ENCODE measurements at regions not wholly inside any gene's neighbourhood (a gene's known extent, or its start where the extent isn't known, plus 50 kb on each side); places are given as distances from the start of the nearest gene placed in this dataset.

DNA sequence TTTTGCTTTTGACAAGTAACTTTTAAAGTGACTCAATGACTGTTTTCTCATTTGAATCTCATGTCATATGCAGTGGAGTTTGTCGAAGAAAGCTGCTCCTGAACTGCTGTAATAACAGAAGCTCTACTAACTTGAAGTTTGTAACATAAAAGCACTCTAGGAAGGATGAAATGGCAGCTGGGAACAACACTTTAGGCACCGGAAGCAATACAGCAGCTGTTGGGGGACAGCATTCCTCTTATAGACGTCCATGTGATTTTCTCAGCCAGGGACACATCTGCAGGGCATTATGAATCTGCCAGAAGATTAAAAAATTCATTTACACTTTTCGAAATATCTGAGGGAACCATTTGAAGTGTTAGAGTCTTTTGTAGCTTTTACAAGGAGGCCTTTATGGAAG, 1035.8 kb downstream of the ADGRL3 start:
- DNase-seq (ENCODE audit: low read depth): no peak

DNA sequence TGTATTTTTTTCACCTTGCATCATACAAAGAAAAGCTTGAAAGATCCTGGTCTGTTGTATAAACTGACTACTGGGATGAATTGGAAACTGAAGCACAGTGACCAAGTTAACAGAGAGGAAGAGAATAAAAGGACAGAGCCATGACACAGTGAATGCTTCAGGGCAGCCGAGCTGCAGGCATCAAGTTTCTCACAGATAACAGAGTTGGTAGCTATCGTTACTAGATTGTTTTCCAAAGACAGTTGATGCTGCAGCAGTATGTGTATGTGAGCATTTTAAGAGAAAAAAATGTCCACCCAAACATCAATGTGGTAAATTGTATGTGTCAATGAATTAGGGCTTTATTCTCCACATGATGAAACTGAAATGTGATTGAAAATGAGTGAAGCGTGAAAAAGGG, 1032.7 kb downstream of the ADGRL3 start:
- no peak for DNase-seq (ENCODE audit: low read depth)

GRCh38 chr4:62231994-62232393, 1031.9 kb downstream of the ADGRL3 start:
- no peak for DNase-seq (ENCODE audit: low read depth)

DNA sequence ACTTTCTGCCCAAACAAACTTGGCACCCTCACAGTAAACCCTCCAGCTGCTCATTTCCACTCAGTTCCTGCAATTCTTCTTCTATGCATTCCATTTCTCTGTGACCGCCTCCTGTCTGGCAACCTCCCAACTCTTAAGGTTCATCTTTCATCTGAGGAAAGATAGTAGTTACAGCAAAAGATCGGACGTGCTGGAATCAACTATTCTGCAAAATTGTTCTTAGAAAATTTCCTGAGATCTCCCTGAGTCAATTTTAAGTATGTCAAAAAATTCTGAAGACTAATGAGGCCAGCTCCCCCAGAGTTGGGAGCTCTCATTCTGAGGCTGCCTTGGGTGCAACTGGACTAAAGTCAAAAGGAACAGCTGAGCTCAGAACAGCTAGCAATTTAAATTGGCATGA, 1026.0 kb downstream of the ADGRL3 start:
- no peak for DNase-seq (ENCODE audit: low read depth)

GRCh38 chr4:62222121-62222520, 1022.0 kb downstream of the ADGRL3 start:
- DNase-seq (ENCODE audit: low read depth): no peak

- DNase-seq (ENCODE audit: low read depth): no peak
Measured at GRCh38 chr4:62210486-62210885, 1010.4 kb downstream of the ADGRL3 start.

- DNase-seq (ENCODE audit: low read depth): no peak
Measured at GRCh38 chr4:62209757-62210485, 1009.8 kb downstream of the ADGRL3 start.

GRCh38 chr4:62208921-62209320, 1008.8 kb downstream of the ADGRL3 start:
- DNase-seq (ENCODE audit: low read depth): no peak

GRCh38 chr4:62204136-62204535, 1004.0 kb downstream of the ADGRL3 start:
- DNase-seq (ENCODE audit: low read depth): no peak

DNA sequence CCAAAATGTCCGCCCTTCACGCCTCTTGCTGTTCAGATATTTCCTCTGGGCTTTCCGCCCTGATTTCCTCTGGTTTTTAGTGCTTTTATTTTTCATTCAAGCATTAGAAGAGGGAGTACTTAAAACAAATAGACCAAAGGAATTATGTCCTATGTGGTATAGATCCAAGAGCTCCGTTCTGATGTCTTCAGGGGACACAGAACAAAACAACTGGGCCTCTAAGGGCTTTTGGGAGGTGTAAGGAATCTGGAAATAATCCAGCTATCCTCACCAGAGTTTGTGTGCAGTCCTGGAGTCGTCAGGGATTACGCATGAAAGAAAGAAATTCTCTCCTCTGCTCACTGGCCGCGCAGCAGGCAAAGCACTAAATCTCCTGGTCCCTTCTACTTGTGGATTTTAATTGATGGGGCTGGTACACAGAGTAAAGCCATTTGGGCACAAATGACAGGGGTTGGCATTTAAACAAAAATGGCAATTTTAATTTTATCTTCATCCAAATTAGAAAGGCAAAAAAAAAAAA, 999.2 kb downstream of the ADGRL3 start:
- no peak for DNase-seq (ENCODE audit: low read depth)

DNA sequence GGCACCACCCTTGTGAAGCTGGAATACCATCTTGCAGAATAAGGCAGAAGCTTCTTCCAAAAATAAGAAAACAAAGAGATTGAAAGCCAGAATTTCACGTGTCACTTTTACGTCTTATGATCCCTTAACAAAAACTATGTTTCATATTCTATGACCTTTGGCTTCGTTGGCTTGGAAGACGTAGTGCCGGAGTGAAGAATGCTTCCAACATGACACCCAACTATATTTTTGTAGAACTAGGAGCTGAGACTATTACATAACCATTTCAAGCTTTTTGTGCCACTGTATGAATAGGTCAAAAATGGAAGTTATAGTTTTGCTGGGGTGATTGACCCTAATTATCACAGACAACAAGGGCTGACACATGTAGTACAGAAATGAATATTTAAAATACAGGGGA, 996.2 kb downstream of the ADGRL3 start:
- no peak for DNase-seq (ENCODE audit: low read depth)

DNA sequence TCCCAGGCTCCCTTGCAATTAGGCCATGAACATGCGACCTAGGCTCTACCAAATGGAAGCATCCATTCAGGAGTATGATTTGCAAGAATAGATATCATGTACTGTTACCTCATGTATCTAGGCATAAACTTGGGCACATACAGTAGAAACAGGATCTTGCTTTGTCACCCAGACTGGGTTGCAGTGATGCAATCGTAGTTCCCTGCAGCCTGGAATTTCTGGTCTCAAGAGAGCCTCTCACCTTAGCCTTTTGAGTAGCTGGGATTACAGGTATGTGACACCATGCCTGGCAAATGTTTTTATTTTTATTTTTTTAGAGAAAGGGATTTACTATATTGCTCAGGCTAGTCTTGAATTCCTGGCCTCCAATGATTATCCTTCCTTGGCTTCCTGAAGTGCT, 994.2 kb downstream of the ADGRL3 start:
- DNase-seq (ENCODE audit: low read depth): no peak

DNA sequence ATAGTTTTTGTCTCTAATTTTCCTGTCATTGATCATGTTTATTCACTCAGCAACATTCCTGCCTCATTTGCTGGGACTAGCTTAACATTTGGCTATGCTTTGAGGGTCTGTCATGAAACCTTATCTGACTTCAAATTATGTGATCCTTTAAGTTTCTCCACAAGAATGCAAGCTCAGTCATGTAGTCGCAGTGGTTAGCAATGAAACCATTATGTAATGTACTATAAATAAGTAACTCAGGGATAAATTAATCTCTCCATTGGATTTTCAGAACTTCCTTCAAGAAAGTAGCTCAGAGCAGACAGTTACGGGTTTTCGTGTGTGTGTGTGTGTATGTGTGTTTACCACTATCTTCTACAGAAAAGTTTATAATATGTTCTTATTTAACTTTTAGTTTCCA, 993.6 kb downstream of the ADGRL3 start:
- no peak for DNase-seq (ENCODE audit: low read depth)

- no peak for DNase-seq (ENCODE audit: low read depth)
Measured at GRCh38 chr4:62191451-62192240, 991.5 kb downstream of the ADGRL3 start.

- DNase-seq (ENCODE audit: low read depth): no peak
Measured at GRCh38 chr4:62170235-62170634, 970.1 kb downstream of the ADGRL3 start.

DNA sequence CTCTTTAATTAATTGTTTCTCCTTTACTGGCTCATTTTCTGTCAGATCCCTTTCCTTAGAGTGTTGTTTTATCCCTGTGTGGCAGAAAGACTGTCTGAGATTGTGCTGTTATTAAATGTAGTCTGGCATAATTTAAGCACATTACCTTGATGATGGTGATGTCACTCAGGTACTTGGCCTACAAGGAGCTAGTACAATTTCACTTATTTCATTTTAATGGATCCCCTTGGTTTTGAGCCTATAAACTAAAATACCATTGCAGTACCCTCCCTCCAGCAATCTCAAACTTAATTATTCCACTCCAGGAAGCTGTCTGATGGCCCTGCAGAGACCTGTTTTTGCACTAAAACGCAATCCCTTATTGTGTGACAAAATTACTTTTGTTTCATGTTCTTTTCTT, 968.6 kb downstream of the ADGRL3 start:
- no peak for DNase-seq (ENCODE audit: low read depth)

GRCh38 chr4:62162606-62163005, 962.5 kb downstream of the ADGRL3 start:
- DNase-seq (ENCODE audit: low read depth): no peak

DNA sequence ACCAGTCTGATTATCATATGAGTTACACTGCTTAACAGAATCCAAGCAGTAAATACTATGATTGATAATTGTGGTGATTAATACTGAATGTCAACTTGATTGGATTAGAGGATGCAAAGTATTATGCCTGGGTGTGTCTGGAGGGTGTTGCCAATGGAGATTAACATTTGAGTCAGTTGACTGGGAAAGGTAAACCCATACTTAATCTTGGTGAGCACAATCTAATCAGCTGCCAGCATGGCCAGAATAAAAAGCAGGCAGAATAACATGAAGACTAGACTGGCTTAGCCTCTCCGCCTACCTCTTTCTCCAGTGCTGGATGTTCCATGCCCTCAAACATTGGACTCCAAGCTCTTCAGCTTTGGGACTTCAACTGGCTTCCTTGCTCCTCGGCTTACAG, 961.3 kb downstream of the ADGRL3 start:
- no peak for DNase-seq (ENCODE audit: low read depth)

- no peak for DNase-seq (ENCODE audit: low read depth)
Measured at GRCh38 chr4:62159876-62160275, 959.8 kb downstream of the ADGRL3 start.

DNA sequence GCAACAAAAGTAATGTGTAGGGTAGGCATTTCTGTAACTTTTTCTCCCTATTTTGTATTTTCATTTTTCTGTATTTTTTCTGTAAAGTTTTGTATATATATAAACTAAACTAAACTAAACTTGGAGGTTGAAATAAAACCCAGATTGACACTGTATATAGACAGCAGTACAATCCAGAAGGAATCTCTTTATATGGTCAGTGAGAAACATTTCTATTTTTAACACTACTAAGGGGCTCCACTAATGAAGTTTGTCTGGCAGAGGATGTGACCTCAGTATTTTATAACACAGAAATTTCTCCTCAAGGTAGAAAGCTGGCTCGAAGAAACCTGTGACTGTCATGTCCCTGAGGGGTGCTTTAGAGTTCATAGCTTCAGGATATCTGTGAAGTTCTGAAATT, 959.2 kb downstream of the ADGRL3 start:
- DNase-seq (ENCODE audit: low read depth): no peak

DNA sequence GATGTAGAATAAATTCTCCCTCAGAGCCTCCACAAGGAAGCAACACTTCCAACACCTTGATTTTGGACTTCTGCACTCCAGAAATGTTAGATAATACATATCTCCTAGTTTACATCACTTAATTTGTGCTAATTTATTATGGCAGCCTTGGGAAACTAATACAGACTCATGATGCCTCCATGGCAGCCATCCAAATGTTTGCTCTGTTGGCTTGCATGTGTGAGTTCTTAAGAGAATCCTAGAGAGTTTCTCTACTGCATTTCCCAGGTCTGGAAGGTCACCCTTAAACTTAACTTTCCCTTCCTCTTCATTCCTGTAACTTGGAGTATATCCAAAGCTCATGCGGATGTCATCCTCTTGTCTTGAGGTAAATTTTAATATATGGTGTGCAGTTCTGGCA, 956.1 kb downstream of the ADGRL3 start:
- DNase-seq (ENCODE audit: low read depth): no peak

DNA sequence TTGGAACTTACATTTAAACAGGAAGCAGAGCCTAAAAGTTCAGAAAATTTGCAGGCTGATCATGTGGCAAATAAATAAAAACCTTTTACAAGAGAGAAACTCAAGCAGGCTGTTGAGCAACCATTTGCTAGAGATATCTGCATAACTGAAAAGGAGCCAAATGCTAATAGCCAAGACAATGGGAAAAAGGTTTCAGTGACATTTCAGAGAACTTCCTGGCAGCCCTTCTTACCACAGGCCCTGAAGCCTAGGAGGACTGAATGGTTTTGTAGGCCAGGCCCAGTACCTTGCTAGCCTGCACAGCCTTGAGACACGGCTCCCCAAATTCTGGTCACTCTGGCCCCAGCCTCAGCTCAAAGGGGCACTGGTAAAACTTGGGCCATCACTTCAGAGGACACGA, 945.1 kb downstream of the ADGRL3 start:
- no peak for DNase-seq (ENCODE audit: low read depth)

DNA sequence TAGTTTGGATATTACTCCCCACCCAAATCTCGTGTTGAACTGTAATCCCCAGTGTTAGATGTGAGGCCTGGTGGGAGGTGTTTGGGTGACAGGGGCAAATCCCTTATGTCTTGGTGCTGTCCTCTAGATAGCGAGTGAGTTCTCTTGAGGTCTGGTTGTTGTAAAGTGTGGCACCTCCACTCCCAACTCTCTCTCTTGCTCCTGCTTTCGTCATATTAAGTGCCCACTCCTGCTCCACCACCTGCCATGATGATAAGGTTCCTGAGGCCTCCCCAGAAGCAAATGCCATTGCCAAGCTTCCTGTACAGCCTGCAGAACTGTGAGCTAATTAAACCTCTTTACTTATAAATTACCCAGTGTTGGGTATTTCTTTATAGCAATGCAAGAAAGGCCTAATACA, 944.3 kb downstream of the ADGRL3 start:
- DNase-seq (ENCODE audit: low read depth): no peak
